PC-3 (cell line): ENCODE measurements at regions not wholly inside any gene's neighbourhood (a gene's known extent, or its start where the extent isn't known, plus 50 kb on each side); places are given as distances from the start of the nearest gene placed in this dataset.

Experiments used
- ATAC-seq: fragments of 200-7000 bp; cut with Tn5 transposase; 2 replicates; pipeline ENCODE4 v1.9.1; 2020; ENCODE audit warnings: mild to moderate bottlenecking, moderate library complexity
- BruUV-seq: library from RNA; stranded (reverse); fragments of 400-500 nt; replicated peaks from 2 replicates; lab custom pipeline; 2021; lab: Mats Ljungman, UMichigan
- CTCF ChIA-PET: fragments of 300-600 bp; sonication (Branson Sonifier 250); formaldehyde crosslinking; loops from one replicate; lab custom pipeline; 2022; ENCODE audit warnings: antibody characterized with exemption; lab: Charles Lee
- POLR2A ChIA-PET: fragments of 300-600 bp; sonication (Branson Sonifier 250); formaldehyde crosslinking; loops from one replicate; lab custom pipeline; 2022; ENCODE audit warnings: antibody characterized with exemption; ENCODE audit not compliant: unreplicated experiment; lab: Charles Lee
- DNase-seq: peaks from one replicate; pipeline ENCODE4 v3.0.0-alpha.2; 2015
- H2AFZ ChIP-seq: fragments of 300-600 bp; sonication (generic); 2 replicates; pipeline ENCODE4 v1.6.0; 2016; ENCODE audit warnings: antibody characterized with exemption, low read length
- H3F3A ChIP-seq: fragments of 300-600 bp; sonication (generic); one replicate; pipeline ENCODE4 v1.6.0; 2017; ENCODE audit warnings: antibody characterized with exemption, low read length, control low read depth, mild to moderate bottlenecking; ENCODE audit not compliant: unreplicated experiment
- H3K27ac ChIP-seq: fragments of 300-600 bp; sonication (generic); 2 replicates; pipeline ENCODE4 v1.5.1; 2016; ENCODE audit warnings: mild to moderate bottlenecking, low read length
- H3K27me3 ChIP-seq: fragments of 300-600 bp; sonication (generic); 2 replicates; pipeline ENCODE4 v1.6.1; 2016; ENCODE audit warnings: low read length, mixed read lengths
- H3K36me3 ChIP-seq: fragments of 300-600 bp; sonication (generic); 2 replicates; pipeline ENCODE4 v1.6.1; 2016; ENCODE audit warnings: low read depth, mixed run types, low read length, mixed read lengths
- H3K4me1 ChIP-seq: fragments of 300-600 bp; sonication (generic); 2 replicates; pipeline ENCODE4 v1.5.1; 2016; ENCODE audit warnings: low read length; ENCODE audit not compliant: insufficient read depth
- H3K4me2 ChIP-seq: fragments of 300-600 bp; sonication (generic); 2 replicates; pipeline ENCODE4 v1.6.0; 2016; ENCODE audit warnings: low read length
- H3K4me3 ChIP-seq: fragments of 300-600 bp; sonication (generic); 2 replicates; pipeline ENCODE4 v1.5.1; 2016; ENCODE audit warnings: mild to moderate bottlenecking, low read length, mixed read lengths
- H3K79me2 ChIP-seq: fragments of 300-600 bp; sonication (generic); 2 replicates; pipeline ENCODE4 v1.6.1; 2017; ENCODE audit warnings: low read length, mixed read lengths
- H3K9ac ChIP-seq: fragments of 300-600 bp; sonication (generic); 2 replicates; pipeline ENCODE4 v1.6.0; 2016; ENCODE audit warnings: mild to moderate bottlenecking, low read length
- H3K9me2 ChIP-seq: fragments of 300-600 bp; sonication (generic); replicated peaks from 2 replicates; pipeline ENCODE4 v1.6.1; 2016; ENCODE audit warnings: mixed run types, low read length, mixed read lengths
- H3K9me3 ChIP-seq: fragments of 300-600 bp; sonication (generic); 2 replicates; pipeline ENCODE4 v1.6.1; 2016; ENCODE audit warnings: low read length, mixed read lengths
- H4K20me1 ChIP-seq: fragments of 300-600 bp; sonication (generic); 2 replicates; pipeline ENCODE4 v1.6.1; 2016; ENCODE audit warnings: low read length, mixed read lengths
- CTCF ChIP-seq: fragments of 300-600 bp; sonication (generic); conservative IDR thresholded peaks from 2 replicates; pipeline ENCODE4 v1.5.1; 2017; ENCODE audit warnings: antibody characterized with exemption, low read depth, mild to moderate bottlenecking, low read length
- EZH2 ChIP-seq: fragments of 300-600 bp; sonication (generic); IDR thresholded peaks from one replicate; pipeline ENCODE4 v1.6.1; 2017; ENCODE audit warnings: antibody characterized with exemption, mild to moderate bottlenecking, low read length; ENCODE audit not compliant: unreplicated experiment
- EZH2phosphoT487 ChIP-seq: fragments of 300-600 bp; sonication (generic); IDR thresholded peaks from 2 replicates; pipeline ENCODE4 v1.6.1; 2018; ENCODE audit warnings: mild to moderate bottlenecking, antibody characterized with exemption, low read length, borderline replicate concordance
- intact Hi-C: fragments of 100-400 bp; cut with micrococcal nuclease; formaldehyde crosslinking; loops from 2 replicates; pipeline ENCODE4 v1.9.0; 2023

DNA sequence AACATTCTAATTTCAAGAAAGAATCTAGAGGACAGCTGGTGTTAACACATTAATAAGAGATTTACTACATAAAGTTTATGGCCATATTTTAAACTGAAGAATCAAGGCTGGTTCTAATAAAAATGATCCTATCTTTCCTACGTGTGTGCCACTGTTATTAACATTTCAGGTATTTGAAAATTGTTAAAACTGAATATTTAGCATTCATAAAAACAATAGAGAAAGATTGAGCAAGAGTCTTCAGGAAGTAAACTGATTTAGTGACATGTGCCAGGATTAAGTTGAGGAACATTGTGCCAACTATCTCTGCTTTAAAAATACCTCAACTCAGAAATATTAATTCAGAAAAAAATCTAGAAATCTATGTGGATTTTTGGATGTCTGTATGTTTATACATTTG is 810.1 kb downstream of the FAT4 start:
- H3K4me1 ChIP-seq = no peaks in the 10 kb centered on the region
- no peak overlapping the region for H3K9ac ChIP-seq
- no peaks in the 10 kb centered on the region for H3F3A ChIP-seq
- DNase-seq = no peak
- H3K36me3 ChIP-seq = no peaks in the 10 kb centered on the region
- H4K20me1 ChIP-seq = no peaks in the 10 kb centered on the region
- no peak overlapping the region for H3K4me3 ChIP-seq
- BruUV-seq = no TSS peak
- H2AFZ ChIP-seq = no peak overlapping the region
- H3K27me3 ChIP-seq = no peaks in the 10 kb centered on the region
- POLR2A ChIA-PET = no interaction called here
- ATAC-seq = no peak
- no peak for TF ChIP-seq EZH2
- no peak for TF ChIP-seq CTCF
- intact Hi-C loops = no loop called here
- CTCF ChIA-PET = no interaction called here
- no peaks in the 10 kb centered on the region for H3K79me2 ChIP-seq
- no peak overlapping the region for H3K27ac ChIP-seq
- H3K4me2 ChIP-seq = no peak overlapping the region
- H3K9me3 ChIP-seq = no peaks in the 10 kb centered on the region
- no peaks in the 10 kb centered on the region for H3K9me2 ChIP-seq

- Histone ChIP-seq H3K4me1 (no peaks in the 10 kb centered on the region), H3K9me2 (no peaks in the 10 kb centered on the region), H3K9ac (no peak overlapping the region), H3K36me3 (no peaks in the 10 kb centered on the region), H3K79me2 (no peaks in the 10 kb centered on the region), H3K4me2 (no peak overlapping the region), H3K4me3 (no peak overlapping the region), H4K20me1 (no peaks in the 10 kb centered on the region), H3K27me3 (no peaks in the 10 kb centered on the region), H3F3A (no peaks in the 10 kb centered on the region), H3K27ac (no peak overlapping the region), H2AFZ (no peak overlapping the region), H3K9me3 (no peaks in the 10 kb centered on the region)
- no peak for TF ChIP-seq EZH2phosphoT487
- TF ChIP-seq EZH2 = no peak
- no peak for TF ChIP-seq CTCF
- no peak for ATAC-seq
- ChIA-PET CTCF (no interaction called here), POLR2A (no interaction called here)
- no peak for DNase-seq
- no TSS peak for BruUV-seq
- intact Hi-C loops = no loop called here
Measured at GRCh38 chr4:126130215-126130614, 815.5 kb downstream of the FAT4 start.

- ATAC-seq (no peak), DNase-seq (no peak)
- CTCF ChIA-PET = no interaction called here
- H3K9me2 ChIP-seq = no peaks in the 10 kb centered on the region
- H3K4me1 ChIP-seq = no peaks in the 10 kb centered on the region
- no peak for TF ChIP-seq EZH2
- TF ChIP-seq CTCF = no peak
- TF ChIP-seq EZH2phosphoT487 = no peak
- no peaks in the 10 kb centered on the region for H3F3A ChIP-seq
- no peaks in the 10 kb centered on the region for H3K9me3 ChIP-seq
- no peak overlapping the region for H3K4me3 ChIP-seq
- intact Hi-C loops = no loop called here
- no TSS peak for BruUV-seq
- POLR2A ChIA-PET = no interaction called here
- no peak overlapping the region for H2AFZ ChIP-seq
- no peaks in the 10 kb centered on the region for H3K36me3 ChIP-seq
- H4K20me1 ChIP-seq = no peaks in the 10 kb centered on the region
- no peak overlapping the region for H3K27ac ChIP-seq
- H3K9ac ChIP-seq = no peak overlapping the region
- no peak overlapping the region for H3K4me2 ChIP-seq
- H3K27me3 ChIP-seq = no peaks in the 10 kb centered on the region
- H3K79me2 ChIP-seq = no peaks in the 10 kb centered on the region
Measured at GRCh38 chr4:126136922-126137781, 822.4 kb downstream of the FAT4 start.
